Fibroblast of pulmonary artery (primary cell): ENCODE measurements at regions not wholly inside any gene's neighbourhood (a gene's known extent, or its start where the extent isn't known, plus 50 kb on each side); places are given as distances from the start of the nearest gene placed in this dataset.
A peak's percentile ranks its signal among the peaks of the same experiment; 100 is the strongest.

Experiments used
- DNase-seq: peaks from one replicate; pipeline ENCODE4 v3.0.0-alpha.2; 2010; ENCODE audit warnings: low read depth
- H3K4me3 ChIP-seq: replicated peaks from 2 replicates; pipeline ENCODE4 v1.5.1; 2011; ENCODE audit warnings: low read depth, mild to moderate bottlenecking, control low read depth, low read length, moderate library complexity
- TF ChIP-seq, protein P1 (sequence below): IDR thresholded peaks from 2 replicates; pipeline ENCODE4 v1.5.1; 2011; ENCODE audit warnings: mild to moderate bottlenecking, control low read depth, low read length, inconsistent platforms; ENCODE audit errors: missing control alignments

DNA sequence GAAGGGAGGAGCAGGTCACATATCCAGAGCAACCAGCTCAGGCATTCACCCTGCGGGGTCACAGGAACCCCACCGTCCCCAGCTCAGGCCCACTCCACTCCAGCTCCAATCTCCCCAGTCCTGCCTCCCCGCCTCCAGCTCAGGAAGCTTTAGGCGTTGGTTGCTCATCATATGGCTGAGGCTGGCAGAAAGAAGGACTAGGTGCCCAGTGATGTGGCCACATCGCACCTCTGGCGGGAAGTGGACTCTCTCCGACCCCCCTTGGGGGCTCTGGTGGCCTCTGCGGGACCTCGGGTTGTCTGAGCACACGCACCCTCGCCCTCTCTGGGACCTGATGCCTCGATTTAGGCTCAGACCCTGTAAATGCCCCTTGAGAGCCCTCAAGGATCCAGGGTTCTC is 187.7 kb downstream of the ZFP36L2 start:
- H3K4me3 ChIP-seq: no peak overlapping the region
- TF ChIP-seq, protein P1, sequence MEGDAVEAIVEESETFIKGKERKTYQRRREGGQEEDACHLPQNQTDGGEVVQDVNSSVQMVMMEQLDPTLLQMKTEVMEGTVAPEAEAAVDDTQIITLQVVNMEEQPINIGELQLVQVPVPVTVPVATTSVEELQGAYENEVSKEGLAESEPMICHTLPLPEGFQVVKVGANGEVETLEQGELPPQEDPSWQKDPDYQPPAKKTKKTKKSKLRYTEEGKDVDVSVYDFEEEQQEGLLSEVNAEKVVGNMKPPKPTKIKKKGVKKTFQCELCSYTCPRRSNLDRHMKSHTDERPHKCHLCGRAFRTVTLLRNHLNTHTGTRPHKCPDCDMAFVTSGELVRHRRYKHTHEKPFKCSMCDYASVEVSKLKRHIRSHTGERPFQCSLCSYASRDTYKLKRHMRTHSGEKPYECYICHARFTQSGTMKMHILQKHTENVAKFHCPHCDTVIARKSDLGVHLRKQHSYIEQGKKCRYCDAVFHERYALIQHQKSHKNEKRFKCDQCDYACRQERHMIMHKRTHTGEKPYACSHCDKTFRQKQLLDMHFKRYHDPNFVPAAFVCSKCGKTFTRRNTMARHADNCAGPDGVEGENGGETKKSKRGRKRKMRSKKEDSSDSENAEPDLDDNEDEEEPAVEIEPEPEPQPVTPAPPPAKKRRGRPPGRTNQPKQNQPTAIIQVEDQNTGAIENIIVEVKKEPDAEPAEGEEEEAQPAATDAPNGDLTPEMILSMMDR: no peak
- no peak for DNase-seq

DNA sequence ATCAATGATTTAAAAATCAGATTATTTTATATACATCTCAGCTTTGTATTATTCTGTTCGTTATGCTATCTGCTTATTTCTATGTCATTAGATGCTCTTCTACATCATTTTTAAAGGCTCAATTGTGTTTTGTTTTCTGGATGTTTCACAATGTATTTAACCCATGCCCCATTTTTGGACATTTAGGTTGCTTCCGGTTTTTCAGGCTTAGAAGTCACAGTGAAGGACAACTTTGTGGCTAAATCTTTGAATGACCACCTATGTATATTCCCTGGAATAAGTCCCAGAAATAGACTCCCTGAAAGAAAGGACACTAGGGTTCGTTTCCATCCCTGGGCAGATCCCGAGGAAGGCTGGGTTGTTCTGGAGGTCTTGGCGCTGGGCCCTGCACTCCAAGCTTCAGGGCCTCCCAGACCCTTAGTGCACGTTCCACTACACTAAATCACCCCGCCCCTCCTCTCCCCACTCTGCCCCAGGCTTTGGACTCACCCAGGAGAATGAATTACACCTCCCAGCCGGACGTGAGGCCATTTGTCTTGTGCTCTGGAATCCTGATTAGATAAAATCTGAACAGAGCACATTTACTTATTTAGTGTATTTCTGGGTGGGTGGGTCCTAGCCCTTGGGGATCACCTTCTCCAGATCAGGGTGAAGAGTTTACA is 188.2 kb downstream of the ZFP36L2 start:
- TF ChIP-seq, protein P1: no peak
- peak; percentile 42 for DNase-seq
- no peak overlapping the region for H3K4me3 ChIP-seq

DNA sequence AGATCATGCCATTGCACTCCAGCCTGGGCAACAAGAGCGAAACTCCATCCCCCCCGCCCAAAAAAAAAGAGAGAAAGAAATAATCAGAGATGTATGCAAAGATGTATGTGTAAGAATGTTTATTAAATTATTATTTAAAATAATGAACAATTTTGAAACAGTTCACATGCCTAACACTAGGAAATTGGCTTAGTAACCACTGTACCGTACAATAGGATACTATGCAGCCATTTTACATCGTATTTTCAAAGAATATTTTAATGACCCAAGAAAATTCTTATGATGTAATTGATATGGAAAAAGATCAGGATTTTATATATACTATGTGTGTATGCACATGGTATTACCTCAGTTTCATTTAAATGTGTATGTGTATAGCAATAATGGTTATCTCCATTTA is 190.5 kb downstream of the ZFP36L2 start:
- TF ChIP-seq, protein P1: no peak
- no peak for DNase-seq
- H3K4me3 ChIP-seq: no peak overlapping the region

DNA sequence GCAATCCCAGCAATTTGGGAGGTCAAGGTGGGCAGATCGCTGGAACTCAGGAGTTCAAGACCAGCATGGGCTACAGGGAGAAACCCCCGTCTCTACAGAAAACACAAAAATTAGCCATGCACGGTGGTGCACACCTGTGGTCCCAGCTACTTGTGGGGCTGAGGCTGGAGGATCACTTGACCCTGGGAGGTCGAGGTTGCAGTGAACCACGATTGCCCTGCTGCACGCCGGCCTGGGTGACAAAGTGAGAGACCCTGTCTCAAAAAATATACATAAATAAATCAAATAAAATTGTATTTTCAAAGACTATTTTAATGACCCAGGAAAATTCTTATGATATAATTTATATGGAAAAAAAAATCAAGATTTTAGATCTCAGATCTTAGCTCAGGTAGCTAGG is 191.5 kb downstream of the ZFP36L2 start:
- TF ChIP-seq, protein P1: no peak
- no peak overlapping the region for H3K4me3 ChIP-seq
- no peak for DNase-seq

DNA sequence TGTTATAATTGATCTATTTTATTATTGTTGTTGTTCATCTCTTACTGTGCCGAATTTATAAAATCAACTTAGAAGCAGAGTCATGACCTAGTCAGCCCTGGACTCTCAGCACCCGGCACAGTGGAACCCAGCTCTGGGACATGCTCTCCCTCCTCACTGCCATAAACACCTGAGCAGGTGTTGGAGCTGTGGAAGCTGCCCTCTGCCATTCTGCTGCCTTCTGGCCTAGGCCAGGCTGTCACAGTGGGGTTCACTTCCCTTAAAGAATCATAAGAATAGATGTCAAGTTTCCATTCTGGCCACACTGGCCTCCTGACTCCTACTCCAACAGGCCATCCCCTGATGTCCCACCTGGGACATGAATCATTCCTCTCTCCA is 192.2 kb downstream of the ZFP36L2 start:
- no peak overlapping the region for H3K4me3 ChIP-seq
- no peak for DNase-seq
- TF ChIP-seq, protein P1: no peak

DNA sequence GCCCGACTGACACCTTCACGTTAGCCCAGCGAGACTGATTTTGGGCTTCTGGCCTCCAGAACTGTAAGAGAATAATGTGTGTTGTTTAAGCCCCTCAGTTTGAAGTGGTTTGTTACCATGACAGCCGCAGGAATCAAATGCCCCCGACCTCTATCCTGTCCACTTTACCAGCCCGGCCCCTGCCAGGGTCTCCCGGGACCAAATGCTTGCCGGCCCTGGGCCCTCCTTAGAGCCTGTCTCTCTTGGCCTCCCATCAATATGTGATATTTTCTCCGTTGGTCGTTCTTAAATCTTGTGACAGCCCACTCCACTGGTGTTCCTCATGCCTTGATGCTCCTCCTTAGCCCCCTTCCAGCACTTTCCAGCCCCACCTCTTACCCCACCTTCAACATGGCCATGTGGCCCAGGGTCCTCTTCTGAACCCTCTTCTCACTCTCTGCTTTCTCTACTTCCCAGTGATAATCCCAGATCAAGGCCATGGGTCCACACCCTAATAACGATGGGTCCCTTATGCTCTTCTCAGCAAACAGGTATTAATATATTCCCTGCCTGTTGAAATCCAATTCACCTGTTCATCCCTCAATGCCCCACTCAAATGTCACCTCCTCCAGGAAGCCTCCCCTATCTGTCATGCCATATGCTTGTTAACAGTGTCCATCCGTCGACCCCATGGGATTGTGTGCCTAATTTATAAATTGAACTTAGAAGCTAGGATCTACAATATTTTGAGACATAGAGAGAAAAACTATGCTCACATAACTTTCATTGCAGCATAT is 192.8 kb downstream of the ZFP36L2 start:
- H3K4me3 ChIP-seq: no peak overlapping the region
- TF ChIP-seq, protein P1: no peak
- DNase-seq: no peak

DNA sequence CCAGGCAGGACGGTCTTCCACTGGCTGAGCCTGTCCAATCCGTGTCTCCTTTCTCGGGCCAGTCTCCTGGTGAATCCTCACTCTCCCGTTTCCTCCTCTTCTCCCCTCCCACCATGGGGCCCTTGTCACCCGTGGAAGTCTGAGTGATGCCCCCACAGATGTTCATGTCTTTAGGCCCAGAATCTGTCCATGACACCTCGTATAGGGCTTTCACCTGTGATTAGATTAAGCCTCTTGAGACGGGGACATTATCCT is 193.5 kb downstream of the ZFP36L2 start:
- DNase-seq: no peak
- no peak overlapping the region for H3K4me3 ChIP-seq
- TF ChIP-seq, protein P1: no peak
